DOHH2 (cell line): ENCODE measurements at regions not wholly inside any gene's neighbourhood (a gene's known extent, or its start where the extent isn't known, plus 50 kb on each side); places are given as distances from the start of the nearest gene placed in this dataset.

Source experiments
- H3F3A ChIP-seq: fragments of 200-600 bp; sonication (generic), shearing (Covaris generic); 2 replicates; pipeline ENCODE4 v1.6.0; 2016; ENCODE audit warnings: antibody characterized with exemption, mild to moderate bottlenecking; ENCODE audit not compliant: control insufficient read depth, insufficient read depth
- H3K27ac ChIP-seq: fragments of 200-600 bp; sonication (generic); 2 replicates; pipeline ENCODE4 v1.5.1; 2014; ENCODE audit warnings: low read depth, mild to moderate bottlenecking, low read length, moderate library complexity
- H3K27me3 ChIP-seq: fragments of 200-600 bp; sonication (generic); 2 replicates; pipeline ENCODE4 v1.6.1; 2014; ENCODE audit warnings: mild to moderate bottlenecking, low read length, mixed read lengths; ENCODE audit not compliant: control insufficient read depth
- H3K36me3 ChIP-seq: fragments of 200-600 bp; sonication (generic); 2 replicates; pipeline ENCODE4 v1.6.1; 2014; ENCODE audit warnings: mild to moderate bottlenecking, low read length, moderate library complexity, mixed read lengths; ENCODE audit not compliant: control insufficient read depth
- H3K4me1 ChIP-seq: fragments of 200-600 bp; sonication (generic); 2 replicates; pipeline ENCODE4 v1.6.1; 2014; ENCODE audit warnings: mild to moderate bottlenecking, low read length, mixed read lengths; ENCODE audit not compliant: control insufficient read depth
- H3K4me2 ChIP-seq: fragments of 200-600 bp; sonication (generic); 2 replicates; pipeline ENCODE4 v1.6.0; 2014; ENCODE audit warnings: mild to moderate bottlenecking, low read length, moderate library complexity
- H3K4me3 ChIP-seq: fragments of 200-600 bp; sonication (generic); 2 replicates; pipeline ENCODE4 v1.5.1; 2014; ENCODE audit warnings: mild to moderate bottlenecking, low read length, mixed read lengths
- H3K79me2 ChIP-seq: fragments of 200-600 bp; sonication (generic); 2 replicates; pipeline ENCODE4 v1.6.1; 2014; ENCODE audit warnings: mild to moderate bottlenecking, low read length, mixed read lengths; ENCODE audit not compliant: control insufficient read depth
- H3K9me2 ChIP-seq: fragments of 200-600 bp; sonication (generic); replicated peaks from 2 replicates; pipeline ENCODE4 v1.6.1; 2014; ENCODE audit warnings: mild to moderate bottlenecking, low read length, mixed read lengths; ENCODE audit not compliant: control insufficient read depth
- H3K9me3 ChIP-seq: fragments of 200-600 bp; sonication (generic); 2 replicates; pipeline ENCODE4 v1.6.1; 2014; ENCODE audit warnings: antibody characterized with exemption, low read length, mixed read lengths; ENCODE audit not compliant: control insufficient read depth, insufficient read depth
- H4K20me1 ChIP-seq: fragments of 200-600 bp; sonication (generic); 2 replicates; pipeline ENCODE4 v1.6.0; 2014; ENCODE audit warnings: low read depth, mild to moderate bottlenecking, antibody characterized with exemption, low read length, moderate library complexity; ENCODE audit not compliant: control insufficient read depth, insufficient read depth
- EZH2phosphoT487 ChIP-seq: fragments of 200-600 bp; sonication (generic); IDR thresholded peaks from 2 replicates; pipeline ENCODE4 v1.6.1; 2017; ENCODE audit warnings: borderline replicate concordance, mild to moderate bottlenecking, antibody characterized with exemption, low read length, moderate library complexity, mixed read lengths
- TF ChIP-seq, protein P1 (sequence below): fragments of 200-600 bp; sonication (generic); IDR thresholded peaks from one replicate; pipeline ENCODE4 v1.5.1; 2014; ENCODE audit warnings: antibody characterized with exemption, mild to moderate bottlenecking, low read depth, low read length; ENCODE audit not compliant: poor library complexity, severe bottlenecking

DNA sequence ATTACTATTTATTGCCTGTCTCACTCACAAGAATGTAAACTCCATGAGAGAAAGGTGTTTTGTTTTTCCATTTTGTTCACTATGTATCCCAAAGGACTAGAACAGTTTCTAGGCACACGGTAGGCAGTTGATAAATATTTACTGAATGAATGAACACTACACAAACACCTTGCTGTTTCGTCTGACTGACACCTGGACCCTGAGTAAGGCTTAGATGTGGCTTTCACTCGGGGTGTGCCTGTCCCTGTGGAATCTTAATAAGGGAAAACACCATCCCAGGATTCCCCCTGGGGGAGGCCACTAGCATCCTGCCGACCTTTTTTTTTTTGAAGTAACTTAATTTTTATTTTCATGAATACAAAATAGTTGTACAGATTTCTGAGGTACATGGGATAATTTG lies 66.6 kb upstream of the STEAP1B start:
- TF ChIP-seq, protein P1, sequence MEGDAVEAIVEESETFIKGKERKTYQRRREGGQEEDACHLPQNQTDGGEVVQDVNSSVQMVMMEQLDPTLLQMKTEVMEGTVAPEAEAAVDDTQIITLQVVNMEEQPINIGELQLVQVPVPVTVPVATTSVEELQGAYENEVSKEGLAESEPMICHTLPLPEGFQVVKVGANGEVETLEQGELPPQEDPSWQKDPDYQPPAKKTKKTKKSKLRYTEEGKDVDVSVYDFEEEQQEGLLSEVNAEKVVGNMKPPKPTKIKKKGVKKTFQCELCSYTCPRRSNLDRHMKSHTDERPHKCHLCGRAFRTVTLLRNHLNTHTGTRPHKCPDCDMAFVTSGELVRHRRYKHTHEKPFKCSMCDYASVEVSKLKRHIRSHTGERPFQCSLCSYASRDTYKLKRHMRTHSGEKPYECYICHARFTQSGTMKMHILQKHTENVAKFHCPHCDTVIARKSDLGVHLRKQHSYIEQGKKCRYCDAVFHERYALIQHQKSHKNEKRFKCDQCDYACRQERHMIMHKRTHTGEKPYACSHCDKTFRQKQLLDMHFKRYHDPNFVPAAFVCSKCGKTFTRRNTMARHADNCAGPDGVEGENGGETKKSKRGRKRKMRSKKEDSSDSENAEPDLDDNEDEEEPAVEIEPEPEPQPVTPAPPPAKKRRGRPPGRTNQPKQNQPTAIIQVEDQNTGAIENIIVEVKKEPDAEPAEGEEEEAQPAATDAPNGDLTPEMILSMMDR, result no peak
- TF ChIP-seq EZH2phosphoT487, result no peak
- H3F3A ChIP-seq, result no peaks in the 10 kb centered on the region

GRCh38 chr7:22566176-22566575 lies 66.2 kb upstream of the STEAP1B start:
- no peak overlapping the region for H3K27ac ChIP-seq
- no peaks in the 10 kb centered on the region for H3K9me3 ChIP-seq
- no peak for TF ChIP-seq EZH2phosphoT487
- TF ChIP-seq, protein P1, result no peak
- H3K4me1 ChIP-seq, result peaks cover 49% of the 10 kb centered on the region
- H3K36me3 ChIP-seq, result no peaks in the 10 kb centered on the region
- peaks cover 64% of the 10 kb centered on the region for H3K27me3 ChIP-seq
- H3F3A ChIP-seq, result no peaks in the 10 kb centered on the region
- H3K4me3 ChIP-seq, result no peak overlapping the region
- H4K20me1 ChIP-seq, result no peaks in the 10 kb centered on the region
- no peaks in the 10 kb centered on the region for H3K79me2 ChIP-seq
- peak overlapping the region; percentile 18; the same call in 1 of the 2 replicates for H3K4me2 ChIP-seq
- H3K9me2 ChIP-seq, result no peaks in the 10 kb centered on the region

More for the DNA sequence above, 66.6 kb upstream of the STEAP1B start:
- no peak overlapping the region for H3K27ac ChIP-seq
- H3K36me3 ChIP-seq, result no peaks in the 10 kb centered on the region
- H3K4me3 ChIP-seq, result no peak overlapping the region
- H3K27me3 ChIP-seq, result peaks cover 65% of the 10 kb centered on the region
- H3K9me3 ChIP-seq, result no peaks in the 10 kb centered on the region
- H3K79me2 ChIP-seq, result no peaks in the 10 kb centered on the region
- H4K20me1 ChIP-seq, result no peaks in the 10 kb centered on the region
- peaks cover 45% of the 10 kb centered on the region for H3K4me1 ChIP-seq
- no peak overlapping the region for H3K4me2 ChIP-seq
- H3K9me2 ChIP-seq, result no peaks in the 10 kb centered on the region

DNA sequence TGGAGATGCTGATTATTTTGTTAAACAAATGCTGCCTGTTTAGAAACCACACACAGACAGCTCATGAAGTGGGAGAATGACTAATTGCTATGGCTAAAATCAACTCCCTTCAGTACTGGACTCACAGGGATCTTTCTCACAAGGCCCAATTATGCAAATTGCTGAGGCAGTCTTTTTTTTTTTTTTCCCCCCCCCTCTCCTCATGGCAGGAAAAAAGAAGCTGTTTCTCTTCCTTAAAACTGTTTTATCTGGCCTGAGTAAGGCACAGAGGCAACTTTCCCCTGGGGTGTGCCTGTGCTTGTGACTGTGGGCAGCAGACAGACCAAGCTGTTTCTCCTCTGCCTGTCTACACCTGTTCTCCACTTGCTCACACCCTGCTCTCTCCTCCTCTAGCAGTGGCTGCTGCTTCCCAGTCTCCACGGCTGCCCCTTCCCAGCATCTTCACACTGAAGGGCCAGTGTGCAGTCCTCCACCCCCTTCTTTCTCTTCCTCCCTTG lies 65.4 kb upstream of the STEAP1B start:
- Histone ChIP-seq H3K27me3 (peaks cover 58% of the 10 kb centered on the region), H3K79me2 (no peaks in the 10 kb centered on the region), H3K4me1 (peaks cover 49% of the 10 kb centered on the region), H3K9me3 (no peaks in the 10 kb centered on the region), H3K27ac (no peak overlapping the region), H3K9me2 (no peaks in the 10 kb centered on the region), H3K4me2 (peak overlapping the region; percentile 18), H3K36me3 (no peaks in the 10 kb centered on the region), H3K4me3 (0 out of 2 replicates have a peak overlapping the region, but pooled peaks have one; percentile 0), H3F3A (no peaks in the 10 kb centered on the region), H4K20me1 (no peaks in the 10 kb centered on the region)
- TF ChIP-seq, protein P1, result no peak
- no peak for TF ChIP-seq EZH2phosphoT487
